GM18951 (cell line): ENCODE measurements at regions not wholly inside any gene's neighbourhood (a gene's known extent, or its start where the extent isn't known, plus 50 kb on each side); places are given as distances from the start of the nearest gene placed in this dataset.
"Not testable (repeated sequence)": the region's sequence is repeated elsewhere in the genome, so short reads cannot be mapped to it uniquely, and the experiment has no call there.

Experiments used
- POLR2A ChIP-seq: IDR thresholded peaks from 4 replicates; pipeline ENCODE4 v1.6.1; 2011; ENCODE audit warnings: mild to moderate bottlenecking; ENCODE audit not compliant: insufficient read length, insufficient read depth; ENCODE audit errors: extremely low read depth
- in situ Hi-C: fragments of 300-500 bp; cut with MboI; formaldehyde crosslinking; loops from one replicate; pipeline ENCODE4 v1.12.0; 2022; ENCODE audit warnings: low sequenced_read_pairs, mixed read lengths, inconsistent platforms; ENCODE audit not compliant: unreplicated experiment

DNA sequence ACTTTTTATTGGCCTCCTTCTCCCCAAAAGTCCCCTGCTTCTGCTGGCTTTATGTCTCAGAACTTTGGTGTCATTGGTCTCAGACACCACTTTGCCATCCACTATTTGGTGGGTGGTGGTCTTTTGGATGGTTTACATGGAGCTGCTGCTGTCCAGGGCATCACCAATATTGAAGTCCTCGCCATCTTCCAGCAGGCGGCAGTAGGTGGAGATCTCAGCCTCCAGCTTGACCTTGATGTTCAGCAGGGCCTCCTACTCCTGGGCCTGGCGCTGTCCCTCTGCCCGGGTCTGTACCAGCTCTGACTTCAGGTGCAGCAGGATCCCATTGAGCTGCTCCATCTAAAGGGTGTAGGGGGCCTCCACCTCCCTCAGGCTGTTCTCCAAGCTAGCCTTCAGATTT lies 148.4 kb upstream of the FOXA2 start:
- TF ChIP-seq POLR2A: no peak
- in situ Hi-C loops: no loop called here

DNA sequence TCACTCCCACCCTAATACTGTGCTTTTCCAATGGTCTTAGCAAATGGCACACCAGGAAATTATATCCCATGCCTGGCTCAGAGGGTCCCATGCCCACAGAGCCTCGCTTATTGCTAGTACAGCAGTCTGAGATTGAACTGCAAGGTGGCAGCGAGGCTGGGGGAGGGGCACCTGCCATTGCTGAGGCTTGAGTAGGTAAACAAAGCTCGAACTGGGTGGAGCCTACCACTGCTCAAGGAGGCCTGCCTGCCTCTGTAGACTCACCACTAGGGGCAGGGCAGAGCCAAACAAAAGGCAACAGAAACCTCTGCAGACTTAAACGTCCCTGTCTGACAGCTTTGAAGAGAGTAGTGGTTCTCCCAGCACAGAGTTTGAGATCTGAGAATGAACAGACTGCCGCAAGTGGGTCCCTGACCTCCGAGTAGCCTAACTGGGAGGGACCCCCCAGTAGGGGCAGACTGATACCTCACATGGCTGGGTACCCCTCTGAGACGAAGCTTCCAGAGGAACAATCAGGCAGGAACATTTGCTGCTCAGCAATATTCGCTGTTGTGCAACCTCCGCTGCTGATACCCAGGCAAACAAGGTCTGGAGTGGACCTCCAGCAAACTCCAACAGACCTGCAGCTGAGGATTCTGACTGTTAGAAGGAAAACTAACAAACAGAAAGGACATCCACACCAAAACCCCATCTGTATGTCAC lies 150.7 kb upstream of the FOXA2 start:
- in situ Hi-C loops: not testable (repeated sequence)

DNA sequence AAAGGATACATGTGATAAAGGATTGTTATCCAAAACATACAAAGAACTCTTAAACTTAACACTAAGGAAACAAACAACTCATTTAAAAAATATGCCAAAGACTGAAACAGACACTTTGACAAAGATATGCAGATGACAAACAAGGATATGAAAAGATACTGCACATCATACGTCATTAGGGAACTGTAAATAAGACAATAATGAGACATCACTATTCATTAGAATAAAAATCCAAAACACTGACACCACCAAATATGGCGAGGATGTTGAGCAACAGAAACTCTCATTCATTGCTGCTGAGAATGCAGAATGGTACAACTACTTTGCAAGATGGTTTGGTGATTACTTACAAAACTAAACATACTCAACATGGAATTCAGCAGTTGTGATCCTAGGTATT lies 156.5 kb upstream of the FOXA2 start:
- TF ChIP-seq POLR2A: no peak
- in situ Hi-C loops: no loop called here

DNA sequence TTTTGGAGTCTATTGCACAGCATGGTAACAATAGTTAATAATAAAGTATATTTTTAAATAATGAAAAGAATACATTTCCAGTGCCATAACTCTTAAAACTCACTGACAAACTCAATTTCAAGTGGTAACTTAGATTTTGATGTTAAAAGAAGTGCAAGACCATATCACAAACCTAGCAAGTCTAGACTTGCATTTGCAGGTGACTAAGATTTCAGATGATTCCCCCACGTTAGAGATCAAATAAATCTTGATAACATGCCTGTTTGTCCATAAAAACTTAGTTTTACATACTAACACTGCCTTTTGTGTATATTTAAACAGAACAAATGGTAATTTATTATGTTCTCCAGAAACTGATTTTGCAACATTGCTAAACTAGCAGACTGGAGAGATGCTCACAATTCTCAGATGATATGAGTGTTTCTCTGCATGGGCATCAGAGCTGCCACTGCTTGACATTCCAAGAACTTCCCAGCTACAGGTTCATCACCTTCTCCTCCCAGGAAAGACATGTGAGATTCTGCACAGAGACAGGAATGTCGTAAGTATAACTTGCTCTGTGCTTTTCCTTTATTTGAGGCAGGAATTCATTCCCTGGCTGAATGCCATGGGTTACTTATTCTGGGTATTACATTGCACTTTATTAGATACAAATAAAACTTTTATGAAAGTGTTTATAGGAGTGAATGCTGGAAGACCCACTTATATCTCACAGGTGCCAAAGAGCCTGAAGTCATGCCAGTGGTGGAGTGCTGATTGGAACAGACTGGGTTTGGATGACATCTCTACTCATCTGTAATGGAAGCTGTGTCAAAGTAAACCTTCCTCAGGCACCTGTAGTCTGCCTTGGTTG lies 160.2 kb upstream of the FOXA2 start:
- in situ Hi-C loops: no loop called here
- TF ChIP-seq POLR2A: no peak

- TF ChIP-seq POLR2A: no peak
- in situ Hi-C loops: no loop called here
Observed at GRCh38 chr20:22745194-22745500, 160.8 kb upstream of the FOXA2 start.

DNA sequence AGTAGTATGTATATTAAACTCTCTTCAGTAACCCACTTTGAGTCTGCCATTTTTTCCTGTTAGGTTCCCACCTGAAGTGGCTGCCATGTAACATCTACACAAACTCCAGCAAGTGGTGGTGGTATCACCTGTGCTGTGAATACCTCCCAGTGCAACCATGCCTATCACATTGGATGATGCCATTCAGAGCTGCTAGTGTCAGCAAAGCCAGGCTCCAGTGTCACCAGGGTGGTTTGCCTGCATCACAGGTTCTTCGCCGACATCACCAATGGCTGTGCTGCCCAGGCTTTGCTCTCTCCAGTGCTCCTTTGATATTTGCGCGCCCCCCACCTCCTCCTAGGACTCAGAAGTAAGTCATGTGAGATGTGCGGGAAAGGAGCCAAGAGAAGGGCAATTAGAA lies 162.6 kb upstream of the FOXA2 start:
- in situ Hi-C loops: no loop called here
- no peak for TF ChIP-seq POLR2A

- in situ Hi-C loops: no loop called here
- TF ChIP-seq POLR2A: no peak
Observed at GRCh38 chr20:22752324-22752723, 168.0 kb upstream of the FOXA2 start.

DNA sequence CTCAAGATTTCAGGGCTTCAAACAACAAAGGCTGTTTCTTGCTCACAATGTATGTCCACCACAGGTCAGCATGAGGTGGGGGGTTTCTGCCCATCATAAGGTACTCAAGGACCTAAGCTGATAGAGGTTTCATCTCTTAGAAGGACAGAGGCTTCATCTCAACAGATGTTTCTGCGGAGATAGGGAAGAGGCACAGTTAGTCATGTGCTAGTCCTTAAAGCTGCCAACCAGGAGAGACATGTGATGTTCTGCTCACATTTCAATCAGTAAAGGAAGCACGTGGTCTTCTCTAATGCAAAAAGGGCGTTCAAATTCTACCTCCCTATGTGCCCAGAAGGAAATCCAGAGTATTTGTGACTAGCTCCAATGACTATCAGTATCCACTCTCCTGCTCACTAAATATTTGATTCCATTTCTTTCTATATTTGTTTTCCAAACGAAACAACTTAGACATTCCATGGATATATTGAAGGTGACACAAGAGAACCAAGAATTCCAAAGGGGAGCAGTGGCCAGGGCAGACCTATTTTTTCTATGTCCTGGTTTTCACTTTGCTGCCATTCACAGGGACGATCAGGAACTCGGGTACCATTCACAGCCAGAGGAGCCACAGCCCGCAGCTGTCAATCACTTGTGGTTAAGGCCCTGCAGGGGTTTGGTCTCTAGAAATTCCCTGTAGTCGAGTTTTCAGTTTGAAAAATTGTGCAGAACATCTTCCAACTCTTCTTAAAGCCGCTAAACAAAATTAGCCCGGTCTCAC lies 173.2 kb upstream of the FOXA2 start:
- in situ Hi-C loops: no loop called here
- no peak for TF ChIP-seq POLR2A

- no peak for TF ChIP-seq POLR2A
- in situ Hi-C loops: no loop called here
Observed at GRCh38 chr20:22758815-22759214, 174.4 kb upstream of the FOXA2 start.

DNA sequence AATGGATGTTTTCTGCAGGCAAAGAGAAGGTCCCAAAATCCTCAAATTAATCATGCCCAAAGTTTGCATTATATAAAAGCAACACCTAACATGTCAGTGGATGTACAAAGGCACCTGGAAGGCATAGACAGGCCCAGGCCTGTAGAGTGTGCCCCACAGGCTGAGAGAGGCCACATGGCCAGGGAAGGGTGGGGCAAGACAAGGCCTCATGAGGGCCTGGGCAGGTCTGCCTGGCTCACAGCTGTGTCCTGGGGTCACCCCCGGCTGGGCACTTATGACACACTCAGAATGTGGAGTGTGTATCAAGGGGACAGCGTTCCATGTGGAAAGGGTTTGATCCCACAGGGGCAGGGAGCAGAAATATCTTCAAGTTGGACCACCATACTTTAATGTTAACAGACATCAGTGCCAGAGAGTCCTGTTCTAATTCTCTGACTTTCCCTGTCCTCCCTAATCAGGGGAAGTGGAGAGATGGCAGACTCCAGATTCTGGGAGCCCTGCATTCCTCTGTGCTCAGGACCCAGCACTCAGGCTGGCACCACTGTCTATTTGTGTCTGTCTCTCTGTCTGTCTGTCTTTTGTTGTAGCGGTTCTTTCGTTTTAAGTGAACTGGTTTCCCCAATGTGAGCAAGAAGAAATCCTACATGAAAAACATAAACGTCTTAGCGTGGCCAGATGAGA lies 178.3 kb upstream of the FOXA2 start:
- no peak for TF ChIP-seq POLR2A
- in situ Hi-C loops: no loop called here

GRCh38 chr20:22763257-22763906 lies 179.0 kb upstream of the FOXA2 start:
- no peak for TF ChIP-seq POLR2A
- in situ Hi-C loops: no loop called here

DNA sequence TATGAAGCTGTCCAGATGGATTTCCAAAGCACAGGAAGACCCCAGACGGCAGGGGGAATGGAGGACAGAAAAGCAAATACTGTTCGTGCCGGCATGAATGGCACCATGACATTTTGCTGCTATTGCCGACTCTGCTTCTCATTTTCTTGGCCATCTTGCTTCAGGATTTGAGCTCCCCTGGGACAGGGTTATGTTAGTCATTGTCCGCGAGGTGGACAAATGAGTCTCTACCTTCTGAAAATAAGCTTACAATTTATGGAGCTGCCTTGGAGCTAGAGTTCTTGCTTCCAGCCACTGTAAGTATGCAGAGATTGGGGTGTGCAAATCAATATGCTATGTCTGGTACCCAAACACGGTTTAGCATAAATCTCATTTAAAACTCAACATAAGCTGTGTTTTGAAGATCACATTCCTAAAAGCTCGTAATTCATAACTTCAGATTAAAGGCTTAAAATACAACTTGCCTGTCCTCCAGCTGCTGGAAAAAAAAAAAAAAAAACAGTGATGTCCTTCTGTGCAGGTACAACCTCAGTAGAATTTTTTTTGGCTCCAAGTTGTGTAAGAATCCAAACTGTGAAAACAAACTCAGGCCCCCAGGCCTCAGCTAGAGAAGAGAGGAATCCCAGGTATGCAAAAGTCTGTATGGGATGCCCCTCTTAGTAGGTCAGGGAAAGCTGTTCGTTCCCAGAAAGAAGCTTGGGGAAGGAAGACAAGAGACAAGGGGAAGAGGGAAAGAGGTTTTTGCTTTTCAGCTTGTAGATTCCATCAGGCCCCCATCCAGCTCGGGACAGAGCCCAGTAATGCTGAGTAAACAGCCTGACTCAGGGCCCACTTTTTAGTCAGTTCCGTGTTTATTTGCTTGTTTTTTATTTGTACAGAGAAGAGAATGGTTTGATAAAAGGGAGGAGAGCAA lies 184.2 kb upstream of the FOXA2 start:
- in situ Hi-C loops: no loop called here
- no peak for TF ChIP-seq POLR2A
